HG03571 (cell line): ENCODE measurements at regions not wholly inside any gene's neighbourhood (a gene's known extent, or its start where the extent isn't known, plus 50 kb on each side); places are given as distances from the start of the nearest gene placed in this dataset.

ENCODE experiments used
- ATAC-seq: cut with Tn5 transposase; IDR thresholded peaks from one replicate; pipeline ENCODE4 v1.9.1; 2021; ENCODE audit not compliant: unreplicated experiment

- no peak for ATAC-seq
These were observed 645.2 kb upstream of the USP24 start for GRCh38 chr1:55860326-55860725.

GRCh38 chr1:55854911-55855310 is 639.7 kb upstream of the USP24 start:
- no peak for ATAC-seq

GRCh38 chr1:55848906-55849305 is 633.7 kb upstream of the USP24 start:
- ATAC-seq, result no peak

GRCh38 chr1:55846051-55846450 is 630.9 kb upstream of the USP24 start:
- no peak for ATAC-seq

GRCh38 chr1:55844322-55844721 is 629.2 kb upstream of the USP24 start:
- ATAC-seq, result no peak

GRCh38 chr1:55839626-55840025 is 624.5 kb upstream of the USP24 start:
- ATAC-seq, result no peak

GRCh38 chr1:55839221-55839620 is 624.1 kb upstream of the USP24 start:
- no peak for ATAC-seq

- no peak for ATAC-seq
These were observed 620.9 kb upstream of the USP24 start for GRCh38 chr1:55836086-55836485.

- no peak for ATAC-seq
These were observed 618.4 kb upstream of the USP24 start for GRCh38 chr1:55833529-55834091.

- ATAC-seq, result no peak
These were observed 616.6 kb upstream of the USP24 start for GRCh38 chr1:55831759-55832158.

GRCh38 chr1:55828044-55828443 is 612.9 kb upstream of the USP24 start:
- ATAC-seq, result no peak

GRCh38 chr1:55827350-55827749 is 612.2 kb upstream of the USP24 start:
- no peak for ATAC-seq

- ATAC-seq, result no peak
These were observed 611.4 kb upstream of the USP24 start for GRCh38 chr1:55826381-55827080.

- ATAC-seq, result no peak
These were observed 610.3 kb upstream of the USP24 start for GRCh38 chr1:55825461-55825860.

GRCh38 chr1:55824251-55824640 is 609.1 kb upstream of the USP24 start:
- ATAC-seq, result no peak

GRCh38 chr1:55823541-55824250 is 608.5 kb upstream of the USP24 start:
- ATAC-seq, result no peak

GRCh38 chr1:55822891-55823290 is 607.7 kb upstream of the USP24 start:
- no peak for ATAC-seq

GRCh38 chr1:55821234-55821633 is 606.1 kb upstream of the USP24 start:
- no peak for ATAC-seq

GRCh38 chr1:55820501-55820900 is 605.3 kb upstream of the USP24 start:
- ATAC-seq, result no peak

GRCh38 chr1:55819011-55819410 is 603.8 kb upstream of the USP24 start:
- no peak for ATAC-seq

- no peak for ATAC-seq
These were observed 601.6 kb upstream of the USP24 start for GRCh38 chr1:55816456-55817426.
